GM12891 (cell line): ENCODE measurements at regions not wholly inside any gene's neighbourhood (a gene's known extent, or its start where the extent isn't known, plus 50 kb on each side); places are given as distances from the start of the nearest gene placed in this dataset.

Experiments used
- DNase-seq: peaks from one replicate; pipeline ENCODE4 v3.0.0; 2011; ENCODE audit warnings: low spot score; ENCODE audit not compliant: insufficient read length
- FAIRE-seq: peaks from 2 replicates; lab custom pipeline; 2011; peaks lifted over from hg19 to GRCh38; lab: Jason Lieb, UNC
- PAX5 ChIP-seq: IDR thresholded peaks from 2 replicates; pipeline ENCODE4 v1.6.1; 2011; ENCODE audit warnings: low read length, moderate library complexity, mild to moderate bottlenecking; ENCODE audit not compliant: insufficient read depth, severe bottlenecking
- POLR2A ChIP-seq: IDR thresholded peaks from 2 replicates; pipeline ENCODE4 v1.6.1; 2011; ENCODE audit warnings: low read depth, low read length, control low read depth
- POLR2AphosphoS5 ChIP-seq: IDR thresholded peaks from 2 replicates; pipeline ENCODE4 v1.6.1; 2011; ENCODE audit warnings: low read depth, low read length, control low read depth
- POU2F2 ChIP-seq: IDR thresholded peaks from 2 replicates; pipeline ENCODE4 v1.6.1; 2011; ENCODE audit warnings: low read depth, mild to moderate bottlenecking, control low read depth, low read length, moderate library complexity
- SPI1 ChIP-seq: IDR thresholded peaks from 2 replicates; pipeline ENCODE4 v1.6.1; 2011; ENCODE audit warnings: low read depth, low read length, control low read depth
- TAF1 ChIP-seq: IDR thresholded peaks from 2 replicates; pipeline ENCODE4 v1.6.1; 2011; ENCODE audit warnings: low read depth, low read length, control low read depth

GRCh38 chr10:64363687-64364086, 842.5 kb downstream of the REEP3 start:
- FAIRE-seq: no peak
- TF ChIP-seq POU2F2: no peak
- TF ChIP-seq PAX5: no peak
- TF ChIP-seq POLR2A: no peak
- no peak for TF ChIP-seq TAF1
- no peak for TF ChIP-seq SPI1
- TF ChIP-seq POLR2AphosphoS5: no peak
- DNase-seq: no peak

- DNase-seq: no peak
- TF ChIP-seq POLR2A (no peak), PAX5 (no peak), POLR2AphosphoS5 (no peak), POU2F2 (no peak), TAF1 (no peak), SPI1 (no peak)
- FAIRE-seq: no peak
Measured at GRCh38 chr10:64365663-64366062, 844.5 kb downstream of the REEP3 start.

DNA sequence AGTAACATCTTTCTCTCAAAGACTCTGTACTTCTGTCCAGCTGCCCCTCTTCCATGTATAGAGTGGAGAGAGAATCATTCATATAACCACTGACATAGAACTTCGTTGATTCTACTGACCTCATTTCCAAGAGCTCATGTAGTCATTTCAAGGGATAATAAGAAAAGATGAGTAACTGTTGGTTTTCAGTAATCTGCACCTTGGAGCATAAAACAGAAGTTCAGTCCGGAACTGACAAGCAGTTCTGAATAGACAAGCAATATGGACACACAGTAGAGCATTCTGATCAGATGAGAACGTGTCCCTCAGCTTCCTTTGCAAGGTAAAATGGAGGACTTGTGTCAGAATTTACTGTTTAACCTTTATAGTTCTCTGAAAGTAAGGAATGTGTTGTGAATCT, 847.1 kb downstream of the REEP3 start:
- TF ChIP-seq POLR2AphosphoS5 (no peak), POLR2A (no peak)
- DNase-seq (no peak), FAIRE-seq (no peak)

DNA sequence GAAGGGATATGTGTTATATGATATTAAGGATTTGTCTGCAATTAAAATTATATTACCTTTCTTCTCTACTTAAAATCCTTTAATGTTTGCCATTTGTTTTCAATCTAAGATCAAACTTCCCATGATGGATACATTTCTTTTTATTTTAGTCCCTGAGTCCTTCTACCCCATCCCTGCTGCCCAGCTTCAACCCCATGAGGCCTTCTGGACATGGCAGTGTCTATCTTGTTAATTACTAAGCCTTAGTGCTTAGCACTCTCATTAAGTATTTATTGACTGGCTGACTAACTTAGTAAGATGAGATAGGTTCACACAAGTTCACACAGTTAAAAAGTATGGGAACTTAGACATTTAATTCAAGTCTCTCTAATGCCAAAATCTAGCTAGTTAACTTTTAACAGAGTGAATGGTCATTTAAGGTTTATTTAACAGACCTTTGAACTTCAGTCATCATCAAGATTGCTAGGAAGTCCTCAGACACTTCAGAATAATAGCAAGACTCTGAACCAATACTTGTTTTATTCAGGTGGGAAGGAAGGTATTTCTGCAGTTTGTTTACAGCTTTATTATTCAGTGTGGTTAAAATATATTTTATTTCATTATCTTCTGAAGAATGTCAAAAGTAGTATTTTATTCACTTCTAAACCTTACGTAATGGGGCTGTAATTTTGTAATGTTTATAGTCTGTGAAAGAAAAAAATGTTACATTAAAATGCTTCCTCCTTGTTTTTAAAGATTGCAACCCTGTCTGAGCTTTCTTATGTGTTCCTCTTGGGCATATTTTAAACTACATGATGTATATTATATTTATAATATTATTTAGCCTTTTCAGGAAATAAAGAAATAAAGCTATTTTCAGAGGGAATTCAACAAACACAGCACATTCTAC, 848.9 kb downstream of the REEP3 start:
- DNase-seq: no peak
- TF ChIP-seq SPI1 (no peak), POU2F2 (no peak), TAF1 (no peak), POLR2AphosphoS5 (no peak), POLR2A (no peak), PAX5 (no peak)
- FAIRE-seq: no peak

DNA sequence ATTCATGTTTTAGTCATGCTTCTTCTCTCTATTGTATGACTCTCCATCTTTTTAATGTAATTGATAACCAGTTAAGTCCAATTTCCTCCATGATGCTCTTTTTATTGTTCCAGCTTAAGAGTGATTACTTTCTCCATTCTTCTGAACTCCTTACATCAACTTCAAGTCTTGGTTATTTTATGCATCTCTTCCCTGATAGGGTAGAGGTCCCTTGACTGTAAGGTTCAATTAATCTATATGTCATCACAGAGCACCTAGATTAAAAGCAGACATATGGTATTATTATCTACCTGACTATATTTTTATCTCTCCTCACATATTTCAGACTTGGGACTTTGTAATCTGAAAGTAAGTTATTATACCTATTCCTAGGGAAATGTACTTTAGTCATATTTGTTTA, 853.1 kb downstream of the REEP3 start:
- DNase-seq (no peak), FAIRE-seq (no peak)
- TF ChIP-seq PAX5 (no peak), POU2F2 (no peak), SPI1 (no peak), POLR2AphosphoS5 (no peak), POLR2A (no peak), TAF1 (no peak)

DNA sequence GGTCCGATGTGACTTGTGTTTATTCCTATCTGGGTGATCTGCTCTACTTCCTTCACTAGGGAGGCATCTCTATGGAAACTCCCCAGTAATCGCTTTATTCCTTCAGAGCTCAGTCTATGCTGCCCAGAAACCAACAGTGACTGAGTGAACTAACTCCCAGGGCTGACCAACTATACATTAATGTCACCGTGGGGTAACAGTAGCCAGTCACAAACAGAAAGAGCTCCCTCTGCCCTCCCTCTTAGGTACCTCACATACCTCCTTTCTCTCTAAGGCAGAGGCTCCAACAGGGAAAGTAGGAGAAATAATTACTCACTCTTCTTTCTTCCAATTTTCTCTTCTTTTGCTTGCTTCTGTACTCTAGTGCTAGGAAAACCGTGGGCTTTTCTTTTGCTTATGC, 855.0 kb downstream of the REEP3 start:
- FAIRE-seq: no peak
- no peak for DNase-seq

DNA sequence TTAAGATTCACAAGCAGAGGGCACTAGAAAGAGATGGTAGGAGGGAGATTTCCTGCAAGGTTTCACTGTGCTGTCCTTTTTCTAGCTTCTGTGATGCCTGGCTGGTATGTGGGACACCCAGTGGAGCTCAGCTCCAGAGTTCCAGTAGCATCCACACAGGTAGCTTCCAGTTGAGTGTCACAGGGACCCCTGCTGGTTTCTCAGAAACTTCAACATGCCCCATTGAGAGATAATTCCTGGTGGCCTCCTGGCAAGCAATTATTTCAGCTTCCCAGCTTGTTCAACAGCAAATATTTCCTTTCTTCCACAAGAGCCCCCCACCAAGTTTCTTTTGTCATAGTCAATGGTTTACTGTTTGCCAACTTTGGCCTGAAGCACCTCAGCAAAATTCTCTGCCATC, 858.7 kb downstream of the REEP3 start:
- no peak for DNase-seq
- no peak for FAIRE-seq
- TF ChIP-seq POU2F2: no peak
- no peak for TF ChIP-seq POLR2A
- no peak for TF ChIP-seq PAX5
- TF ChIP-seq SPI1: no peak
- TF ChIP-seq TAF1: no peak
- TF ChIP-seq POLR2AphosphoS5: no peak

More for the DNA sequence above, 855.0 kb downstream of the REEP3 start:
- TF ChIP-seq POLR2A (no peak), PAX5 (no peak), POLR2AphosphoS5 (no peak), SPI1 (no peak), POU2F2 (no peak), TAF1 (no peak)

DNA sequence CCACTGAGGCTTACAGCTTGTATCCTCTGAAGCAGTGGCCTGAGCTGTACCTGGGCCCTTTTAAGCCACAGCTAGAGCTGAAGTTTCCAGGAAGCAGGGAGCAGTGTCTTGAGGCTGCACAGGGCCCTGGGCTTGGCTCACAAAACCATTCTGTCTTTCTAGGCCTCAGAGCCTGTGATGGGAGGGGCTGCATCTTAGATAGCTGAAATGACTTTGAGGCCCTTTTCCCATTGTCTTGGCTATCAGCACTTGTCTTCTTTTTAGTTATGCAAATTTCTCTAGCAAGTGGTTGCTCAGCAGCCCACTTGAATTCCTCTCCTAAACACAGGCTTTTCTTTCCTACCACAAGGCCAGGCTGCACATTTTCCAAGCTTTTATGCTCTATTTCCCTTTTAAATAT, 864.2 kb downstream of the REEP3 start:
- no peak for TF ChIP-seq POLR2AphosphoS5
- TF ChIP-seq SPI1: no peak
- TF ChIP-seq TAF1: no peak
- no peak for FAIRE-seq

GRCh38 chr10:64394744-64395143, 873.5 kb downstream of the REEP3 start:
- no peak for FAIRE-seq
- TF ChIP-seq PAX5 (no peak), POLR2AphosphoS5 (no peak), POLR2A (no peak)
- DNase-seq: no peak

More for the DNA sequence above, 864.2 kb downstream of the REEP3 start:
- DNase-seq: no peak
